Activated CD8-positive, alpha-beta memory T cell treated with anti-CD3 and anti-CD28 coated beads for 36 hours (primary cell): ENCODE measurements at regions not wholly inside any gene's neighbourhood (a gene's known extent, or its start where the extent isn't known, plus 50 kb on each side); places are given as distances from the start of the nearest gene placed in this dataset.

Experiments used
- CTCF ChIA-PET: fragments of 350-600 bp; sonication (Branson Sonifier 250); formaldehyde crosslinking; loops from one replicate; lab custom pipeline; 2021; ENCODE audit warnings: antibody characterized with exemption; lab: Charles Lee
- POLR2A ChIA-PET: fragments of 350-600 bp; sonication (Branson Sonifier 250); formaldehyde crosslinking; loops from one replicate; lab custom pipeline; 2021; ENCODE audit warnings: antibody characterized with exemption; lab: Charles Lee

DNA sequence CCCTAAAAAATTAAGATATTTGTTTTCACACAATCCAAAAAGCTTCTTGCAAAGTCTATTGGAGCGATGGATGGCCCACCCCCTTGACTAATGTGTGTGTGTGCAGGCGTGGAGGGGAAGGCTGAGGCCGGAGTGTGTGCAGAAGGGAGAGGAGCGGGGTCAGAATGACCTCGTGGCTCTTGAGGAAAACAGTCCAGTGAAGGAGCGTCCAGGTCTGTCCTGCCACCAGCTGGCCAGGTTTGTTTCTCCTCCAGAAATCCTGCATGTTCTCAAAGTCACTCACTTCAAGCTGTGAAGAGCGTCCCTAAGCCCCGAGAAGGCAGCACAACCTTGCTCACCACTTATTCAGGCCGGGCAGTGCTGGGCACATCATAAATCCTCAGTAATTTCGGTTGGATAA is 69.5 kb upstream of the SSX2IP start:
- POLR2A ChIA-PET: no interaction called here
- CTCF ChIA-PET: interaction anchor here (0.8 to 2.6 kb wide), 3 partner anchors 13 to 358 kb away, joined by 3 to 10 read pairs (median 3); no protein-coding TSS in a partner anchor

DNA sequence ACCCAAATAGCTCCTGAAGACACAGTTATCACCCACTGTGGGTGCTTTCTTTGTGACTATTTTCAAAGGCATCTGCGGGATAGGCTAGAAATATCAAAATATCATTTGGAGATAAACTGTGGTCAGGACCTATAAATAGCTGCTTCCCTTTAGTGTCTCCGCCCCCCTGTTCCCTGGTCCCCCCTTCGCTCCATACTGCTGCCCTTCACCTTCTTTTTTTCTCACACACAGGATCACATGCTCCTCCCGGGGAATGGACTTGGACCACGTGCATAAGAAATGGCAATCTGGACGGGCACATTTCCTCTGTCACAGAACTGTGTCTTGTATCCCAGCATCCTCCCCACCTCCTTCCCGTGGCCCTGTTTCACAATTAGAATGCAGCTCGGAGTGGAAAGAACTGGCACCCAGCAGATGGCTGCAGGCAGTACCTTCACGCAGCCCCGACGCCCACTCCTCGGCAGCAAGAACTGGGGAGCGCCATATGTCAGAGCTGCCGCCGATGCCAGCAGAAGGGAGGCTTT is 68.8 kb upstream of the SSX2IP start:
- POLR2A ChIA-PET: no interaction called here
- CTCF ChIA-PET: interaction anchor here (0.7 to 2.6 kb wide), 4 partner anchors 14 to 357 kb away, joined by 3 to 10 read pairs (median 3); no protein-coding TSS in a partner anchor

DNA sequence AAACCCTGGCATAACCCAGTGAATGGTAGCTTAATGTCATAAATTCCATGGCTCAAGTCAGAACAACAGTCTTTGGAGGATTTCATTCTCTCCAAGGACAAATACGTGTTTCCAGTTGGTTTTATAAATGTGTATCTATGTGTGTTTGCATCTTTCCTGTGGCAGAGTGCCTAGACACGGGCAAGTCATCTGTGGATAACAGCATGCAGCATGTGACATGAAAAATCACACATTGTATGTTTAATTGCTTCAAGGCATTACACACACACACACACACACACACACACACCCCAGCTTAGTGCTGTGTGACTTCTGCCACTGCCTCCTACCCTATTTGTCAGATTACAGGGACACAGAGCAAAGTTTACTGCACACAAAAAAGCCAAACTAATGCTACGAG is 68.2 kb upstream of the SSX2IP start:
- CTCF ChIA-PET: interaction anchor here (0.7 to 2.6 kb wide), 6 partner anchors 14 to 357 kb away, joined by 3 to 10 read pairs (median 3); no protein-coding TSS in a partner anchor
- POLR2A ChIA-PET: no interaction called here

DNA sequence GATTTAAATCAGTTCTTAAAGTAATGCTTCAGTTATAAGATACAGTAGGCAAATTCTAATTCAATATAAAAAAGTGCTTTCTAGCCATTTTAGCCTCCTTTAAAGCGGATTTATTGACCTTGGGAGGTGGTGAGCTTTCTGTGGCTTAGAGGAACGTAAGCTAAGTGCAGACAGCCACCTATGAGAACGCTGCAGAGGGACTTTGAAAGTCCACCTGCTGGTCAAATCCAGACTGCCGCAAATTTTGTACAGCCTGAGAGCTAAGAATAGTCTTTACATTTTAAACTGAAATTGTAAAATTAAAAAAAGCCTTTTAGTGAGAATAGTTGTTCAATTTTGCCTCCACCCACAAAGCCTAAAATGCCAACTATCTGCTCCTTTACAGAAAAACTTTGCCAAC is 67.0 kb upstream of the SSX2IP start:
- CTCF ChIA-PET: interaction anchor here (0.9 to 1.5 kb wide), 5 partner anchors 15 to 315 kb away, joined by 3 to 5 read pairs (median 3); no protein-coding TSS in a partner anchor
- POLR2A ChIA-PET: no interaction called here

DNA sequence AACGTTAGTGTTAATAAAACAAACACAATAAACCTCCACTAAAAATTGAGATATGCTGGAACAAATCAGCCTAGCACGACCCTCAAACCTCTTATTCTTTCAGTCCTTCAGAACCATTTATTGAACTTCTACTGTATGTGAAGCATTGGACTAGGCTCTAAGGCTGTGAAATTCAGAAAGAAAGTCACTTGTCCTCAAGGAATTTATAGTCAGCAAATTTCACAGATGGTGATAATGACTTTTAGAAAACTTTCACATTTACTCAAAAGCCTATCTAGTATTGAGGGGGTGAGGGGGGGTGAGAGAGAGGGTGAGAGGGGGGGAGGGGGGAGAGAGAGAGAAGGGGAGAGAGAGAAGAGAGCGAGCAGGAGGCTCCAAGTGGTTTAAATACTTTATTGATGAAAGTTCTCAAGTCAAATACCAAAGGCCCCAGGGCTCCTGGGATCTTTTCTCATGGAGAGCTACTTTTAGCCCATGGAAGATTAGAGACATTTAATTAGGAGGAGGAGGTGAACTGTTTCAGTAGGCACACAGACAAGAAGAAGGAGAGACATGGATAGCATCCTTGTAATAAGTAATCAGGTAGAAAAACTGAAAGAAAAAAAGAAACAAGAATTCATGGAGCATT is 66.3 kb upstream of the SSX2IP start:
- CTCF ChIA-PET: interaction anchor here (0.9 to 1.5 kb wide), 2 partner anchors 16 to 315 kb away, joined by 3 read pairs; no protein-coding TSS in a partner anchor
- POLR2A ChIA-PET: no interaction called here

DNA sequence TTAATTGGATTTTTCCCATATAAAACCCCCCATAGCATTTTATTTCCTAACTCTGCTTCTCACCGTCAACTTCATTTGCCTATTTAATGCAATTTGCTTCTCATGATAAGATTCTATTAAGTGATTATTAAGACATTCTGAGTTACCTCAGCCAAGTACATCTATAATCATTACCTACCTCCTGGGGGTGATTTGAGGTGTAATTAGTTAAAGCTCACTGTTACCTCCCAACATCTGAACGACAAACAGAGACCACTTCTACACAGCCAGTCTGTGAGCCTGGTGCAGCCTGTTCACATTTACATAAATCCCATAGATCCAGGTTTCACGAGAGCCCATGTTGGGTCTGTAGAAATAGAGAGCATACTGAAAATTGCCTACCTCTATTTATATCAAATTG is 65.7 kb upstream of the SSX2IP start:
- ChIA-PET POLR2A (no interaction called here), CTCF (interaction anchor here (0.6 to 1.2 kb wide), 2 partner anchors 8 to 314 kb away, joined by 3 to 4 read pairs; no protein-coding TSS in a partner anchor)

DNA sequence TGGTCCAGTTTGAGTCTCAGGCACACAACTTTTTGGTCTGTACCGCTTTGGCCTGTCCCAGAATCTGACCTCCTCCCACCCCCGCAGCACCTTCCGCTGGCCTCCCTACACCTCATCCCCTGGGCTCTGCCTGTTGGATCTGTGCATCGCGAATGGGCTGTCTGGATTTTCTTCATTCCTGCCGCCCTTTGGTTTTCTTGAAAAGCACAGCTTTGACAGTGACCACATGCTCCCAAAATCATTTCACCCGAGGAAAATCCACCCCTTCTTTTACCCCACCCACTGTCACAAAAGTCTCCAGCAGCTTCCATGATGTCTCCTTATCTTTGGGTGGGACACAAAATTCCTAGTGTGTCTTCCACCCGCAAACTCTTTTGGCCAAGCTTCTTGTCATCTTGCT is 65.0 kb upstream of the SSX2IP start:
- ChIA-PET POLR2A (no interaction called here), CTCF (interaction anchor here (0.6 to 1.9 kb wide), 3 partner anchors 8 to 313 kb away, joined by 3 to 7 read pairs (median 4); no protein-coding TSS in a partner anchor)

DNA sequence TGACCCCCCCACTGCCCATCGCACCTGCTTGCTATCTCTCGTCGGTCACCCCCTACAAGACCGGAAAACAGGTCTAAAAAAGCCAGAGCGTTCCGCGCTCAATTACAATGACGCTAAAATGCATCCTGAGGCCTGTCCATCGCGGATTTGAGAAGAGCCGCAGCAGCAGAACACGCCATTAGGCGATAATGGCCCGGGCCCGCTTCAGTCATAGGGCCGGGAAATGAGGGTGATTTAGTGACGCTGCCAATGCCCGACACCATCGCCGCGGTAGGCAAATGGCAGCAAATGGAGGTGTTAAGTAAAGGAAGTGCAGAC is 64.1 kb upstream of the SSX2IP start:
- CTCF ChIA-PET: interaction anchor here (0.7 to 1.9 kb wide), 9 partner anchors 9 to 312 kb away, joined by 3 to 13 read pairs (median 4); no protein-coding TSS in a partner anchor
- POLR2A ChIA-PET: no interaction called here

DNA sequence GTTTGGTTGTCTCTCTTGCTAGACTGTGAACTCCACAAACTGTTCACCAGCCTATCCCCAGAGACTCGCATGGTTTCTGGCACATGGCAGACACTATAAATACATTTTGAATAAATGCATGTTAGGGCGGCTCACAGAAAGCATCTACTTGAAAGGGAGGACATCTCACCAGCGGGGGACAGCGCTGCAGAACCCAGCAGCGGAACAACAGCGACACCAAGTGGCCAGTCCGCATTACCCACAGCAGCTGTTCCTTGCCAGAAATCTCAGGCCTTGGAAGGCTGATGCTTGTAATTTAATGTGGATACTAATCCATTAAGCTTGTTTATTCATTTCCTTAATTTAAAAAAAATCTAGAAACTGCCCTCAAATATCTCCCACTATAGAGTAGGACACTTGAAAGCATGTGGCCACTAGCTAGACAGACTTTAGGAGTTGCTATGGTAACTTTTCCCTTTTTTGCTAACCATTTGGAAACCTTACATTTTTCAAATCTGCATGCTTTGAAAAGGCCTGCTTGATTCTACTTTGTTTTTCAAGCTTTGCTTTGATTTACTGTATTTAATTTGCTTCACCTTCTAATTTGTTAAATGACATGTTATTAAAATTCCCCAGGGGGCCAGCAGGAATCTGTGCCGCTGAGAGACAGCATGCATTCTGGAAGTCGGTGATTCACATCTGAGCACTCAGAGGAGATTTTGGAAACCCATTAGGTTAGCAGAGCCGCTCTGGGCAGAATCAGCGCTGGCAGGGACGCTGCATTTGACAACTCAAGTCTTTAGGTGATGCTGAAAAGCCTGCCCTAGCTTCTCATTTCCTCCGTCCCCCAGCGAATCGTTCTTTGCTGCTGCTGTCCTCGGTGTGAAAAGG is 63.5 kb upstream of the SSX2IP start:
- CTCF ChIA-PET: interaction anchor here (0.7 to 1.9 kb wide), 16 partner anchors 10 to 311 kb away, joined by 3 to 13 read pairs (median 4); no protein-coding TSS in a partner anchor
- POLR2A ChIA-PET: no interaction called here

DNA sequence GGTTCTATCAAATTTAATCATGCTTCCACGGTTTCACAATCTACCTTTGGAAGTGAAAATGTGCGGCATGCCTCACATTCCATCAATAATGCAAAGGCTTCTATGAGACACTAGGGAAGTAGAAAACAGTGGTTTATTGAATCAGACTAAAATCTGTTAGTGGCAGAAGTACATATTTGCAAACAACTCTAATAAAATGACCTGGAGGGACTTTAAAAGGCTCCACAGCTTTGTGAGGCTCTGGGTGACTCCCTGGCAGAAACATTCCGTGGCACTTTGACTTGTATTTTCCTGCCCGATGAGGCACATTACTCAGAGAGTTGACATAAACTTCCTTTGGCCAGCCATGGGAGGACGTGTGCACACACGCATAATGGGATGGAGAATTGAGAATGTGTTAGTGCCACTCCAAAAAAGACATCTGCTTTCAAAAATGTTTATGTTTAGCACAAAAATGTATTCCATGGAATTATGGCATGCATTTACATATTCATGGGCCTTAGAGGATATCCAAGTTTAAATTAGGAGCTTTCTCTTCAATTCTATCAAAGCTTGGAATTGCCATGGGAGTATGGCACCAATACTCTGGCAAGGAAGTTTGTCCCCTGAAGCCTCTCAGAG is 60.0 kb upstream of the SSX2IP start:
- POLR2A ChIA-PET: no interaction called here
- CTCF ChIA-PET: interaction anchor here (0.6 kb wide), 1 partner anchor 27 kb away, joined by 3 read pairs; no protein-coding TSS in a partner anchor

DNA sequence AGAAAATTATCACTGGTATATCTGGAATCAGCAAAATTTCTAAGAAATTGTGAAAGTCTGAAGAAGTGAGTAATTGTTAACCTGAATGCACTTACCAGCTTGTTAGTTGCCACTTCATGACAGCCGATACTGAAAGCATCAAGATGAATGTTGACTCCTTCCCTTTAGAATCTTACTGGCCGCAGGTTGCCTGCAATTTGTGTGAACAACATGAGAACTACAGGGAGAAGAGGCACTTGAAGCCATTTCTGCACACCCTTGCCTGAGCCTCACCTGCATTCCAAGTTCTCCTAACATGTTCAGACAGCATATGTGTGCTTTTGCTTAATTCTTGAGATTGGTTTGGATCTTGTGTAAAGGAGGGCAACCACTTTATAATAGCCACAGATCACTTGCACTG is 59.2 kb upstream of the SSX2IP start:
- POLR2A ChIA-PET: interaction anchor here (1.0 kb wide), 1 partner anchor 243 kb away, joined by 4 read pairs; the partner anchor contains the start of genes GNG5 and SPATA1
- CTCF ChIA-PET: interaction anchor here (0.9 kb wide), 1 partner anchor 25 kb away, joined by 3 read pairs; no protein-coding TSS in a partner anchor

DNA sequence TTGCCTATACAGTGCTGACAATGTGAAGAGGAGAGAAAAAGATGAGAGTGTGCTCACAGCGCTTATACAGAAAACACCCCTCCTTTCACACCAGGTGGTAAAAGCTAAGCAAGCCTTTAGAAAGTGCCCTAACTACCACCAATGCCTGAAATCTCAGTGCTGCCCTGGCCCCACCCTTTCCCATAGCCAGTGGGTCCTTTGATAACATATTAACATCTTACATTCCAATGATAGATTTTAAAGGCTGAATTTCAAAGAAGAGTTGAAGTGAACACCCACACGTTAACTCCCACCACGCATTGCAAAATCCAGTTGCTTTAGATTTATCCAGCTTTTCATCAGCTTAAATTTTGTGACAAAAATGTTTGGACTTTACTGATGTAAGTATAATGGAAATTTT is 58.1 kb upstream of the SSX2IP start:
- CTCF ChIA-PET: interaction anchor here (0.9 kb wide), 1 partner anchor 24 kb away, joined by 3 read pairs; no protein-coding TSS in a partner anchor
- POLR2A ChIA-PET: no interaction called here

DNA sequence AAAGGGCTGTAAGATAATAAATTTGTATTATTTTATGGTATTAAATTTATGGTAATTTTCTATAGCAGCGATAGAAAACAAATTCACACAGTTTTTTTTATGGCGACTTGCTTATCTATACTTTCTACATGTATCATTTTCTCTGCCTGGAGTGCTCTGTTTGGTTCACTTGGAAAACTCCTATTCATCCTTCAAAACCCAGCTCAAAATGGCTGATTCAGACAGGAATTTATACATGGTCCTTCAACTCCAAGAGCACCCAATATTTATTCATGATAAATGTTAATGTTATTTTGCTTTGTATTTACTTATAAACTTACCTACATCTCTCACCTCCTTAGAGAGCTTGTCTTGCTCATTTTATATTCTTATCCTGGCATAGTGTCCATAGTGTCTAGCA is 55.6 kb upstream of the SSX2IP start:
- CTCF ChIA-PET: no interaction called here
- POLR2A ChIA-PET: no interaction called here

DNA sequence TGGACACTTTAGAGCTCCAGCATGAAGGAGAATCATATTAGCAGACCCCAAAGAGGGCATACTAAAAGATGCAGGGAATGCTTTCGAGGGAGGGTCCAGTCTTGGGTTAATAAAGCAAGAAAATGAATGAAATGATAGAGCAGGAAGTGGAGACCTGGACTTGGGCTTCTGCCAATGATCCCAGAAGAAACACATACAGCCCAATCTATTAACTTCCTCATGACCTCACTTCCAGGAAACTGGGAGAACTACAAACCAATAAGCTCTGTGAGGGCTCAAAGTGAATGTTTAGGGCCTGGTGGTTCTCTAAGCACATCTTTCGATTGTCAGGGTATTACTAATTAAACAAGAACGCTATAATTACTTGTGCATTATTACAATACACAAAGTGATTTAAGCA is 53.6 kb upstream of the SSX2IP start:
- CTCF ChIA-PET: interaction anchor here (1.4 kb wide), 1 partner anchor 10 kb away, joined by 4 read pairs; no protein-coding TSS in a partner anchor
- POLR2A ChIA-PET: no interaction called here

DNA sequence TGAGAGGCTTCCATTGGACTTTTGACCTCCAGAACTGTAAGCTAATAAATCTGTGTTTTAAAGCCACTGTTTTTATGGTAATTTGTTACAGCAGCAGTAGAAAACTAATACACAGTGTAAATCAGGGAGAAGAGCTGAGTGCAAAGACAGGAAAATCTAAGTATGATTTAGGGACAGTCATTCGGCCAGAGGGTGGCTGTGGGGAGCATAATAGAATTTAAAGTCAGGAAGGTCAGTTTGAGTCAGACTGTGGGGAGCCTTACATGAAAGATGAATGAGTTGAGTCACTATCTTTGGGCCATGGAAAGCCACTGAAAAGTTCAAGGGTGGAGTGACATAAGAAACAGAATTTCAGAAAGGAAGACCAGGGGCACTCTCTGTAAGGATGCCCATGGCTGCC is 52.4 kb upstream of the SSX2IP start:
- POLR2A ChIA-PET: no interaction called here
- CTCF ChIA-PET: no interaction called here

DNA sequence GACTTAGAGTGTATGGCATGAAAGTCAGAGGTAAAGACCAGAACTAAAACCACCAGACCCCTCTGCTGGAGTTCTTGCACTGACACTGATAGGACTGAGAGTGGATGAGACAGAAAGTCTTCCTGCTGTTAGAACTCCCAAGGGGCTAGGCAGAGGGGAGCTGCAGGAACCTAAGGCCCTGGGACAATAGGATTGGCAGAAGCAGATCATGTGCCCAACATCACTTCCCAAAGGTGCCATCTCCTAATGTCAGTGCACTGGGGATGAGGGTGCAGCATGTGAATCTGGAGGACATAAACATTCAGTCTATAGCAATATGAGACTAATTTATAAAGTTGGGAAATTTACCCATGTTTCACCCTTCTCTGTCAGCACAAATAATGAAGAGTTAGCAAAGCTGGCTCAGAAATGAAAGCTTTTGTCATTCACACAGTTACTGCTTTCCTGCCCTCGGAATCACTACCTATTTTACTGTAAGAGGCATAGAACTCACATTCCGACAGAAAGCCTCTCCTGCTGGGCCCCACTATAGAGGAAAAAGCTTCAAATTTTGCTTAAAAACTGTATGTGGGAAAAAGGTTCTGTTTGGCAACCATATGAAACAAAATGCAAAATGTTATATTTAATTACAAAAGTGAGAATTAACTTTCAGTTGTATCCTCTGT is 49.9 kb upstream of the SSX2IP start:
- CTCF ChIA-PET: interaction anchor here (1.5 kb wide), 1 partner anchor 13 kb away, joined by 4 read pairs; no protein-coding TSS in a partner anchor
- POLR2A ChIA-PET: no interaction called here
